GM06990 (cell line): ENCODE measurements at regions not wholly inside any gene's neighbourhood (a gene's known extent, or its start where the extent isn't known, plus 50 kb on each side); places are given as distances from the start of the nearest gene placed in this dataset.

Experiments
- DNase-seq: peaks from one replicate; pipeline ENCODE4 v3.0.0-alpha.2; 2011; ENCODE audit not compliant: insufficient read length; ENCODE audit errors: extremely low read depth
- H3K27me3 ChIP-seq: replicated peaks from 2 replicates; pipeline ENCODE4 v1.6.0; 2011; ENCODE audit warnings: low read length; ENCODE audit not compliant: control insufficient read depth, insufficient read depth
- H3K36me3 ChIP-seq: 2 replicates; pipeline ENCODE4 v1.5.1; 2011; ENCODE audit warnings: low read length; ENCODE audit not compliant: control insufficient read depth, insufficient read depth
- H3K4me3 ChIP-seq: replicated peaks from 2 replicates; pipeline ENCODE4 v1.5.1; 2011; ENCODE audit warnings: low read depth, mild to moderate bottlenecking, control low read depth, low read length
- TF ChIP-seq, protein P1 (sequence below): IDR thresholded peaks from 2 replicates; pipeline ENCODE4 v1.5.1; 2011; ENCODE audit warnings: low read length, control low read depth, mild to moderate bottlenecking, inconsistent platforms; ENCODE audit not compliant: insufficient read depth, poor library complexity, severe bottlenecking

DNA sequence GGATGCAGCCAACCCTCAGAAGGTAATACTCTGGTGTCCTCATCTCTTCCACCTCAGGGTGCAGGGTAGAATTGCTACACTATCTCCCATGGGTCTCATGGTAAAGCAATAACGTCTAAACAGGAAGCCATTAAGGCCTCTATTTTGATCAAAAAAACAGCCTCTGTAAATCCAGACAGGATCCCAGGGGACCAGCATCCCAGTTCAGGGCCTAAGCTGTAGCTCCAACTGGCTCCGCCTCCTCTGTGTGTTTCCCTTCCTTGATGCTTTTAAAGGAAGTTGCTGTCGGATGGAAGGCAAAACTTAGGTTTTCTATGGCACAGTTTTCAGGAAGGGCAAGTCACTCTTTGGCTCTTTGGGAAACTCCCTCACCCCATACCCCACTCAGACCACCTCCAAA, 222.0 kb downstream of the MAFB start:
- no peak overlapping the region for H3K4me3 ChIP-seq
- TF ChIP-seq, protein P1, sequence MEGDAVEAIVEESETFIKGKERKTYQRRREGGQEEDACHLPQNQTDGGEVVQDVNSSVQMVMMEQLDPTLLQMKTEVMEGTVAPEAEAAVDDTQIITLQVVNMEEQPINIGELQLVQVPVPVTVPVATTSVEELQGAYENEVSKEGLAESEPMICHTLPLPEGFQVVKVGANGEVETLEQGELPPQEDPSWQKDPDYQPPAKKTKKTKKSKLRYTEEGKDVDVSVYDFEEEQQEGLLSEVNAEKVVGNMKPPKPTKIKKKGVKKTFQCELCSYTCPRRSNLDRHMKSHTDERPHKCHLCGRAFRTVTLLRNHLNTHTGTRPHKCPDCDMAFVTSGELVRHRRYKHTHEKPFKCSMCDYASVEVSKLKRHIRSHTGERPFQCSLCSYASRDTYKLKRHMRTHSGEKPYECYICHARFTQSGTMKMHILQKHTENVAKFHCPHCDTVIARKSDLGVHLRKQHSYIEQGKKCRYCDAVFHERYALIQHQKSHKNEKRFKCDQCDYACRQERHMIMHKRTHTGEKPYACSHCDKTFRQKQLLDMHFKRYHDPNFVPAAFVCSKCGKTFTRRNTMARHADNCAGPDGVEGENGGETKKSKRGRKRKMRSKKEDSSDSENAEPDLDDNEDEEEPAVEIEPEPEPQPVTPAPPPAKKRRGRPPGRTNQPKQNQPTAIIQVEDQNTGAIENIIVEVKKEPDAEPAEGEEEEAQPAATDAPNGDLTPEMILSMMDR = no peak
- H3K27me3 ChIP-seq = no peaks in the 10 kb centered on the region; the same call in 1 of the 2 replicates
- no peaks in the 10 kb centered on the region for H3K36me3 ChIP-seq
- DNase-seq = no peak

DNA sequence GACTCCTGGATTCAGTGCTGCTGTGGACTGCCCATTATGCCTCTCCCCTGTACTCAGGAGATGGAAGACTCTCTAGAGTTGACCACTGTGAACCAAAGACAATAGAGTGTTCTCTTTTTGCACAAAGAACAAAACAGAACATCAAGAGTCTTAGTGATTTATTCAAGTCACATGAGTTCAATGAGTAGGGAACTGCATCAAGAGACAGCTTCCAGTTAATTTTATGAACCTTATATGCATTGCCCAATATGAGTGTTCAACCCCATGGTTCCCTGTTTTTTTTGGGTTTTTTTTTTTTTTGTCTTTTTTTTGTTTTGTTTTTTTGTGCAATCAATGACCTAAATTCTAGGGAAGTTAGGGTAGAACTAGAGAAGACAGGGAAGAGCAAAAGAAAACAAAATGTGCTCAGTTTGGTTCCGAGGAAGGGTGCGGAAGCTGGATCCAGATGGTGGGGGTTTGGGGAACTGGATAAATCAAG, 224.3 kb downstream of the MAFB start:
- Histone ChIP-seq H3K27me3 (no peaks in the 10 kb centered on the region; the same call in 1 of the 2 replicates), H3K4me3 (no peak overlapping the region), H3K36me3 (no peaks in the 10 kb centered on the region)
- TF ChIP-seq, protein P1 = no peak
- no peak for DNase-seq

DNA sequence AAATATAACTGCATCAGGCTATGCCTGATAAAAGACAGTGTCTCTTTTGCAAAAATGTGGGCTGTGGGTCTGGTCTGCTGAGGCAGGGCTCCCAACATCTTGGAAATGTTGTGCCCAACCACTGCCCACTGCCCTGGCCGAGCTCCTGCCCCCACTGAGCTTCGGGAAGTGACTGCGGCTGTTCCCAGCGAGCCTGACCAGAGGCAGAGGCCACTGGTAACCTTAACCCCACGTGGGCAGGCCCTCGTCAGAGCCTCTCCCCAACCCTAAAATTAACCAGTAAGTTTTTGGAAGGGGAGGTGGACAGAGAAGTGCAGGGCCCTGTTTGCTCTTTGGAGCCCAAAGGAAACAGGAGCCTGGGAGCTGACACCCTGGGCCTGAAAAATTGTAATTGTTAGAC, 225.9 kb downstream of the MAFB start:
- TF ChIP-seq, protein P1 = no peak
- Histone ChIP-seq H3K36me3 (no peaks in the 10 kb centered on the region), H3K27me3 (no peaks in the 10 kb centered on the region; the same call in 1 of the 2 replicates), H3K4me3 (no peak overlapping the region)
- DNase-seq = no peak

DNA sequence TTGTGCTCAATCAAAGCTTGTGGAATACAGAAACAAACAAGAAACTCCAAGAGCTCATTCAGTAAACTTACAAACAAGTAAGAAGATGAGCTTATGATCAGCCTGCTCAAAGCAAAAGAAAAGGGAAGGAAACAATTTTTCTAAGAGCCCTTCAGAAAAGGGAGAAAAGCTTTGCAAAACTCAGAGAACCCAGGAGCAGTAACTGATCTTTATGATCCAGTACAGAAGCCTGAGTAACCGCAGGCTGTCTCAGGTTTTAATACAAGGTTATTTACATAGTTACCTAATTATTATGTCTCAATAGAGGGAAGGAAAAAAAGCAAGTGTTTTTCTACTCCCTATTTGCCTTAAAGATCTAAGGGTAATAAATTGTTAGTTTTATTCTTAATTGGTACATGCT, 226.5 kb downstream of the MAFB start:
- Histone ChIP-seq H3K27me3 (no peaks in the 10 kb centered on the region; the same call in 1 of the 2 replicates), H3K36me3 (no peaks in the 10 kb centered on the region), H3K4me3 (no peak overlapping the region)
- no peak for DNase-seq
- TF ChIP-seq, protein P1 = no peak

DNA sequence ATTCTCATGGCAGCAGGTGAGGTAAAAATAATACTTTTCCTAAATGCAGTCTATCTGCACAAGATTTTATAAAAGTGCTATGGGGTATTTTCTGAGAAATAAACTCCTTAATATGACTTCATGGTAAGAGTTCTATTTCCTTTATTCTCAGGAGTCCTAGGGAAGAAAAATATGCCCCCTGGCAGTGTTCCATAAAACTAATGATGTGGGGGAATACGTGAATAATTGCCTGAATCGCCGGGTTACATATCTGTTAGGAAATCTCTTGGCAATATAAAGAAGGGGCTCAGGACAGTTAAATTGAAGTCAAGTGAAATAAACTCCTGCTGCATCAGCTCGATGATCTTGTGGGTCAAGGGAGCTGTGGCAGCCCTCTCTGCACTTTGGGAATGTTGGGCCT, 229.7 kb downstream of the MAFB start:
- Histone ChIP-seq H3K27me3 (peaks cover 2% of the 10 kb centered on the region; the same call in 1 of the 2 replicates), H3K36me3 (no peaks in the 10 kb centered on the region), H3K4me3 (no peak overlapping the region)
- TF ChIP-seq, protein P1 = no peak
- DNase-seq = no peak

DNA sequence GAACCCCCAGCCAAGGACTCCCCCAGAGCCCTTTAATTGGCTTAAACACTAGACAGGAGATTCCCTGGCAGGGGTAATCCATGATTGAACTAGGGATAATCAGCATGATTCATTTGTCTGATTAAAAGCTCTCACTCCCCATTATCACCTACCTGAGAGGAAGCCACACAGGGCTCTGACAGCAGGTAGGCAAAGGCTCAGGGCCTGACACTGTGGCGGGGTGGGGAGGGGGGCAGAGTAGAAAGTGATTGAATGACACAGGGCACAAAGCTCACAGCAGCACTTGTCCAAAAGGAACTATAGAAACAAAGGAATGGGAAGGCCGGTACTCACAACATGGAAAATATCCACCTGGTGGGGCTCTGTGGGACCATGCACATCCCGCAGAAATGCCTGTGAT, 231.6 kb downstream of the MAFB start:
- no peak for DNase-seq
- Histone ChIP-seq H3K4me3 (no peak overlapping the region), H3K36me3 (no peaks in the 10 kb centered on the region), H3K27me3 (peaks cover 2% of the 10 kb centered on the region; the same call in 1 of the 2 replicates)
- TF ChIP-seq, protein P1 = no peak
